Activated gamma-delta T cell treated with Interleukin-2 at 50 U/mL for 16 hours (primary cell): ENCODE measurements at regions not wholly inside any gene's neighbourhood (a gene's known extent, or its start where the extent isn't known, plus 50 kb on each side); places are given as distances from the start of the nearest gene placed in this dataset.

Experiments
- DNase-seq: peaks from one replicate; pipeline ENCODE4 v3.0.0-alpha.2; 2020

- no peak for DNase-seq
Observed at GRCh38 chr12:127688906-127689428, 578.0 kb upstream of the TMEM132C start.

DNA sequence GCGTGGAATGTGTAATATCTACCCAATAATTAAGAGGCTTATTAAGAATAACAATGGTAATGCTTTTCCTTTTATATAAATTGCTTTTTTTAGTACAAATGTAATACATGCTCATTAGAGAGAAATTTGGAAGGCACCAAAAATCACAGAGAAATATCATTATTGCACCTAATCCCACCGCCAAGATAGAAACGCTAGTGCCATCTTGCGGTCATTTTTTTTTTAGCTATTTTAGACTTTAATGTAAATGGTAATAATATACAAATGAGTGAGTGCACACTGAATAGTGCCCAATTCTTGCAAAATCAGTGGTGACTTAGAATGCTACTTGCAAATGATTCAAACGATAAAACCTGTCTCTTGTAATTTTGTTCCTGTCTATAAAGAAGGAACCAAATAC is 576.8 kb upstream of the TMEM132C start:
- no peak for DNase-seq

DNA sequence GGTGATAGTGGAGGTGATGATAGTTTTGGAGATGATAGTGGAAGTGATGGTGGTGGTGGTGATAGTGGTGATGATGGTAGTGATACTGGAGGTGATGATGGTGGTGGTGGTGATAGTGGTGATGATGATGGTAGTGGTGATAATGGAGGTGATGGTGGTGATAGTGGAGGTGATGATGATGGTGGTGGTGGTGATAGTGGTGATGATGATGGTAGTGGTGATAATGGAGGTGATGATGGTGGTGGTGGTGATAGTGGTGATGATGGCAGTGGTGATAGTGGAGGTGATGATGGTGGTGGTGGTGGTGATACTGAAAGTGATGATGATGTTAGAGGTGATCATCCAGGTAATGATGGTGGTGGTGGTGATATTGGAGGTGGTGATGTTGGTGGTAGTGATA is 570.0 kb upstream of the TMEM132C start:
- DNase-seq: no peak

- no peak for DNase-seq
Observed at GRCh38 chr12:127703026-127703425, 563.9 kb upstream of the TMEM132C start.

DNA sequence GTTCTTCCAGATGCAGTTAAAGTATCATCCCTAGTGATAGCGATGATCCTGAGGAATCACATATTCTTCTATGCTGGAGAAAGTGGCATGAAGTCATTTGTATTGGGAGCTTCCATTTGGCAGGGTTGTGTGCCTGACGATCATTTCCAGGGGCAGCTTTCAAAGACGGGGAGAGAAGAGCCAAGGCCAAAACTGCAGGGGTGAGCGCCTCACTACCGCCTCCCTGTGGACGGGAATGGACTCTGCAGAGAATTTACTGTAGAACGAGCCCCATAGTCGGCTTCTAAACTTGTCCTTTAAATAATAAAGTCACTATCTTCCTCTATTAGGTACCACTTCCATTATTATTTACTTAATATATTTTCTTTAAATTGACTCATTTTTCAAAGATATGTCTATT is 555.9 kb upstream of the TMEM132C start:
- no peak for DNase-seq

DNA sequence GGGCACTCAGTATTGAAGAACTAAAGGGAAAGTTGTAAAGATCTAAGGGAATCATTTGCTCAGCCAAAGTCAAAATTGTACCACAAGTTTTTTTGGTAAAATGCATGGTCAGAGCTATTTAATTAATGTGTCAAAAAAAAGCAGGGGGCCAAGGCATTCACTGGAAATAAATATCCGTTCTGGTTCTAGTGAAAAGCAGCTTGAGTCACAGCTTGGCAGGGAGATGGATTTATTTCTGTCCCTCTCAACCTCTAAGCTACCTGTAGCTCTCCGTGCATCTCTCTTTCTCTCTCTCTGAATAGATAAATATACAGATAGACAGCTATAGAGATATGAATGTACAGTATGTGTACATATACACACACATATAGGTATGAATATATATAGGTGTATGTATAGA is 554.4 kb upstream of the TMEM132C start:
- DNase-seq: no peak

DNA sequence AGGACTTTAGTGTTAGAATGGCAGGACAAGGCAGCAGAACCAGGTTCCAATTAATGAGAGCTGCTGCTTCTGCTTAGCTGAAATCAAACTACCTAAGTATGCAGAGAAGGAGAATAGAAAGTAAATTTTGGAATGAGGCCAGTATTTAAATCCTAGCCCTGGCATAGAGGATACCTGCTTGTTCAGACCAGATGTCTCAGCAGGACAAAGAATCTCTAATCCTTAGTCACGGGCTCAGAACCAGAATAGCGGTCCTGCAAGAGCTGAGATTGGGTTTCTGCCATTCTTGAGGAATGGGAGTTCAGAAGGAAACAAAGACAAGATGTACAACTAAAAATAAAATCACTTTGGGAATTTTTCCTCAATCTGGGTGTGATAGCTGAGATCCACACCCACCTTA is 550.8 kb upstream of the TMEM132C start:
- DNase-seq: no peak

GRCh38 chr12:127717278-127717677 is 549.7 kb upstream of the TMEM132C start:
- DNase-seq: no peak

DNA sequence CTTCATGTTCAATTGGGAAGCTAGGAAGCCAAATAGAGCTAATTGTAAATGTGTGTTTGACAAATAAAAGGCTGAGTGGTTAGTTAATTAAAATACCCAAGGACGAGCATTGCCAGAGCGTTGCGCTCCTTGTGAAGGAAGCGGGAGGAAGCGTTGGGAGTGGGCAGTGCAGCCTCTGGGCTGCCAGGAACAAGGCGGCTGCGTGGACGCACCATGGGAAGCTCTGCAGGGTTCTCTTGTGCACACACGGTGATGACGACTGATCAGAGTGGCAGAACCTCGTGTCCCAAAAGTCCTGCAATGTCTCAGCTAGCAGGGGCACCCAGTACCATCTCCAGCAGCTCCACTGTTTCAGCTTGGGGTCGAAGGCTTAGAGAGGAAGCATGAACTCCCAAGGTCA is 546.6 kb upstream of the TMEM132C start:
- no peak for DNase-seq

DNA sequence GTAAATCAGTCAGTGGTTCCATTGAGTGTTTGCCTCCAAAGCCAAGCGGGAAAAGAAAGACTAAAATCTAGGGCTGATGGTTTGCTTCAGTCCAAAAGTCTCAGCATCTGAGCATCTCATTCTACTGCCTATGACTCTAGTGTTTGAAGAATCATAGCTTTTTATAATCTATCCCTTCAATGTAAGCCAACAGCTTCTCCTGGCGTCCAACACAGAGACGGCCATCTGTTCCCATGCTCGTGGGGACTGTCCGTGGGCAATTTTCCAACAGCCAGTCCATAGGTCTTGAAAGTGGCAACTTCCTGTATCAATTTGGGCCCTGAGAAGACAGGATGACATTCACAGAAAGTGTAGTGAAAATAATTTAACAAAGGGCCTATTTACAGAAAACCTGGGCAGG is 544.4 kb upstream of the TMEM132C start:
- no peak for DNase-seq

GRCh38 chr12:127723251-127723650 is 543.7 kb upstream of the TMEM132C start:
- DNase-seq: no peak

GRCh38 chr12:127726671-127727315 is 540.2 kb upstream of the TMEM132C start:
- DNase-seq: no peak

DNA sequence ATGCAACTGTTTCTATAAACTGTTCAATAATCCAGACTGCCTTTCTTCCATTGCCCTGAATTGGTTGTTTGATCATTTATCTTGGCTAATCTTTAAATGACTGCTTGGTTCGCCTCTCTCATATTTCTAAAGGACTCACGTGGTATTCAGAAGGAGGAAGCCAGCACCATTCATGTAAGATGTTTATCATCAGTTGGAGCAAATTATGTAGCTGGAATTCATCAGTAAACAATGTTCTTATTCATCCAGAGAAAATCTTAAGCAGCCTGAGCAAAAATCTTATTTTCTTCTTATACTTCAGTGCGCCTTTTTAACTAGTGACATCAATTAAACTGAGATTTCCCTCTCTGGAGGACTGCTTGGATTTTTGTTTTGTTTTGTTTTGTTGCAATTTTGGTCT is 538.7 kb upstream of the TMEM132C start:
- DNase-seq: no peak

- no peak for DNase-seq
Observed at GRCh38 chr12:127728729-127729128, 538.2 kb upstream of the TMEM132C start.

DNA sequence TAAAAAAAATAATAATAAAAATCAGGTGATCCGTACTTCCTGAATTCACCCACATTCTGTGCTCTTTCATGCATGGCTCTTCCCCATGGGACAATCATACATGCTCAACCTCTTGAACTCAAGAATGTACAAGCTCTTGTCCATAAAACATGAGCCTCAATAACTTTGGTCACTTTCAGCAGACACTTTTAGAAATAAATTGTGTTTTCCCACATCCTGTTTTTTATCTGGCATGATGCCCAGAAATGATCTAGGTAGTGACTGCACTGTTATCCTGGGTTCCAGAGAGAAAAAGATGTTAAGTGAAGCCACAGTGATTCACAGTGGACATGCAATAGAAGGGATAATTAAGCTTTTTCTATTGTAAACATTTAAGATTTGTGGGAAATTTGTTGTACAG is 537.6 kb upstream of the TMEM132C start:
- no peak for DNase-seq

GRCh38 chr12:127731657-127732056 is 535.3 kb upstream of the TMEM132C start:
- DNase-seq: no peak

GRCh38 chr12:127742231-127742630 is 524.7 kb upstream of the TMEM132C start:
- DNase-seq: no peak

- no peak for DNase-seq
Observed at GRCh38 chr12:127745469-127746212, 521.3 kb upstream of the TMEM132C start.

DNA sequence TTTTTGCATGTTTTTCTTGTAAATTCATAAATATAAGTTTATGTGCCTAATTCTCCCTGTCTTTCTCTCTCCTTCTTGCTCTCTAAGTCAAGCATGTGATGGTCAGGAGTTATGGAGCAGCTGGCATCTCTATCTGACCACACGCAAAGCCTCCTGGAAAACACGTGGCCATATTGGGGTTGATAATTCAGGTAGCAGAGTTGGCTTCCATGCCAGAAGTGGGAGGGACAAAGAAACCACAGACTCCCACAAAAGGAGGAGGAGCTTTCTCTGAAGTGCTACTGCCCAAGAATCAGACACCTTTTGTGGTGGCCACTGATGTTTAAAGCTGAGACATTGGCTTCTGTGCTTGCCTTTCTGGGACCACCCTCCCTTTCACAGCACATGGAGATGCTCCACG is 517.6 kb upstream of the TMEM132C start:
- DNase-seq: no peak

DNA sequence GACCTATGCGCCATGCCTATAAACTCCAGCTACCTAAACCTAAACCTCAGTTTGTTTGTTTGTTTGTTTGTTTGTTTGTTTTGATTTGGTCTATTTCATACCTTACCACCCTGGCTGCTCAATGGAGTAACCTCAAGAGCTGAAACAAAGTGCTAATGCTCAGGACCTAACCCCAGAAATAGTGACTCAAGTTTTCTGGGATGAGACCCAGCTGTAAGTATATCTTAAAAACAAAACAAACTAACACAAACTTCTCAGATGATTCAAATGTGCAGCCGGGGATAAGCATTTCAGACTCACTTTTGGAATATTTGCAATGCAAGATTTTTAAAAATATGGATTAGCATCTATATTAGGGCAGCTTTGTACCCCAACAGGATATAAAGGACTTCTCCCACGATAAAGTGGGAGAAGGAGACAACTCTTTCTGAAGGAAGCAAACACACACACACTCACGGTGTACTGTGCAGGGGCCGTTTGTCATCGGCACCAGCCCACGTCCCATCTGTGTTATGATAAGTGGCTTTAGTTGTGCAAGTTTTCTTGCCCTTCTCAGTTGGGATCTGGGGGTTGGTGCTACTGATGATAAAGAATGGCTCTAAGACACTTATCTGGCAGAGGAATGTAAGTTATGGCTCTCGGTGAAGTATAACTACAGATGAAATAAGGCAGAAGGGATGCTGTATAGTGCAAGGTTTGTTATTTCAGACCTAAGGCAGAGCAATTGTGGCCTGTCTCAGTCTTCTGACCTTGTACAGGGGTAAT is 516.7 kb upstream of the TMEM132C start:
- no peak for DNase-seq

DNA sequence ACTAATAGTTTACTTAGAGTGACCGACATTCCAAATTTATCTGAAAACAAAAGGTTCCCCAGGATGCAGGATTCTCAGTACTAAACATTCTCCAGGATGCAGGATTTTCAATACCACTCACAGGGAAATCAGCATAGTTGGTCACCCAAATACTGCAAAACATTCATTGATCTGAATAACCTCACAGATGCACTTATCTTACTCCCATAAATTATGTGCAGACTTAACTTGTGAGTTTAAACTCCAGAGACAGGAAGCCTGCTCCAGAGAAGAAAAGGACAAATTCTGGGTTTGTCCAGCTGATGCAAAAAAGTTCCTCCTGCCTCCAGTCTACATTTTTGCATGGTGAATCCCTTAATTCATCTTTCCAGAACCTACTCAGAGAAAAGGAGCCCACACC is 514.2 kb upstream of the TMEM132C start:
- DNase-seq: no peak

- no peak for DNase-seq
Observed at GRCh38 chr12:127760357-127760756, 506.6 kb upstream of the TMEM132C start.

- DNase-seq: no peak
Observed at GRCh38 chr12:127760996-127761395, 506.0 kb upstream of the TMEM132C start.

- DNase-seq: no peak
Observed at GRCh38 chr12:127761880-127762279, 505.1 kb upstream of the TMEM132C start.
